MM.1S (cell line): ENCODE measurements at regions not wholly inside any gene's neighbourhood (a gene's known extent, or its start where the extent isn't known, plus 50 kb on each side); places are given as distances from the start of the nearest gene placed in this dataset.

Source experiments
- DNase-seq: peaks from one replicate; pipeline ENCODE4 v3.0.0-alpha.2; 2015
- H2AFZ ChIP-seq: fragments of 300-600 bp; sonication (generic); 2 replicates; pipeline ENCODE4 v1.6.0; 2016; ENCODE audit warnings: antibody characterized with exemption, low read length
- H3F3A ChIP-seq: fragments of 300-600 bp; sonication (generic); 2 replicates; pipeline ENCODE4 v1.6.1; 2016; ENCODE audit warnings: mild to moderate bottlenecking, antibody characterized with exemption, low read length, moderate library complexity, mixed read lengths; ENCODE audit not compliant: insufficient read depth
- H3K27ac ChIP-seq: fragments of 300-600 bp; sonication (generic); 2 replicates; pipeline ENCODE4 v1.5.1; 2016; ENCODE audit warnings: mild to moderate bottlenecking, low read length
- H3K27me3 ChIP-seq: fragments of 300-600 bp; sonication (generic); replicated peaks from 2 replicates; pipeline ENCODE4 v1.6.0; 2016; ENCODE audit warnings: low read length; ENCODE audit not compliant: insufficient read depth
- H3K36me3 ChIP-seq: fragments of 300-600 bp; sonication (generic); replicated peaks from 2 replicates; pipeline ENCODE4 v1.6.1; 2016; ENCODE audit warnings: mild to moderate bottlenecking, low read length, mixed read lengths; ENCODE audit not compliant: insufficient read depth
- H3K4me1 ChIP-seq: fragments of 300-600 bp; sonication (generic); 2 replicates; pipeline ENCODE4 v1.6.1; 2016; ENCODE audit warnings: low read length, mixed read lengths
- H3K4me2 ChIP-seq: fragments of 300-600 bp; sonication (generic); 2 replicates; pipeline ENCODE4 v1.6.0; 2016; ENCODE audit warnings: low read depth, low read length
- H3K4me3 ChIP-seq: fragments of 300-600 bp; sonication (generic); 2 replicates; pipeline ENCODE4 v1.5.1; 2016; ENCODE audit warnings: low read length, mixed read lengths
- H3K79me2 ChIP-seq: fragments of 300-600 bp; sonication (generic); 2 replicates; pipeline ENCODE4 v1.6.1; 2016; ENCODE audit warnings: mixed run types, low read length, mixed read lengths
- H3K9ac ChIP-seq: fragments of 300-600 bp; sonication (generic); 2 replicates; pipeline ENCODE4 v1.6.1; 2016; ENCODE audit warnings: low read length, mixed read lengths
- H3K9me2 ChIP-seq: fragments of 300-600 bp; sonication (generic); replicated peaks from 2 replicates; pipeline ENCODE4 v1.6.1; 2016; ENCODE audit warnings: mild to moderate bottlenecking, low read length, mixed read lengths; ENCODE audit not compliant: insufficient read depth
- H3K9me3 ChIP-seq: fragments of 300-600 bp; sonication (generic); replicated peaks from 2 replicates; pipeline ENCODE4 v1.6.1; 2016; ENCODE audit warnings: mild to moderate bottlenecking, low read length, mixed read lengths; ENCODE audit not compliant: insufficient read depth
- H4K20me1 ChIP-seq: fragments of 300-600 bp; sonication (generic); 2 replicates; pipeline ENCODE4 v1.6.1; 2016; ENCODE audit warnings: mild to moderate bottlenecking, low read length, moderate library complexity, mixed read lengths; ENCODE audit not compliant: insufficient read depth
- EZH2 ChIP-seq: fragments of 300-600 bp; sonication (generic); optimal IDR thresholded peaks from 2 replicates; pipeline ENCODE3; 2017; ENCODE audit warnings: low read depth, mild to moderate bottlenecking, antibody characterized with exemption, low read length, mixed read lengths
- EZH2phosphoT487 ChIP-seq: fragments of 300-600 bp; sonication (generic); IDR thresholded peaks from 2 replicates; pipeline ENCODE4 v1.6.1; 2018; ENCODE audit warnings: antibody characterized with exemption, low read length
- TF ChIP-seq, protein P1 (sequence below): fragments of 300-600 bp; sonication (generic); IDR thresholded peaks from 2 replicates; pipeline ENCODE4 v1.5.1; 2016; ENCODE audit warnings: antibody characterized with exemption, low read length, mixed read lengths

GRCh38 chr3:4235690-4236089 is 67.5 kb upstream of the SETMAR start:
- no peak for DNase-seq
- Histone ChIP-seq H2AFZ (no peak overlapping the region), H3K4me1 (peaks cover 23% of the 10 kb centered on the region), H3K9ac (no peak overlapping the region), H3K79me2 (no peaks in the 10 kb centered on the region), H3K9me3 (no peaks in the 10 kb centered on the region), H4K20me1 (no peaks in the 10 kb centered on the region), H3K36me3 (no peaks in the 10 kb centered on the region), H3K4me3 (no peak overlapping the region), H3F3A (no peaks in the 10 kb centered on the region; the same call in 1 of the 2 replicates), H3K27me3 (no peaks in the 10 kb centered on the region), H3K9me2 (no peaks in the 10 kb centered on the region), H3K4me2 (no peak overlapping the region), H3K27ac (no peak overlapping the region)
- TF ChIP-seq, protein P1, sequence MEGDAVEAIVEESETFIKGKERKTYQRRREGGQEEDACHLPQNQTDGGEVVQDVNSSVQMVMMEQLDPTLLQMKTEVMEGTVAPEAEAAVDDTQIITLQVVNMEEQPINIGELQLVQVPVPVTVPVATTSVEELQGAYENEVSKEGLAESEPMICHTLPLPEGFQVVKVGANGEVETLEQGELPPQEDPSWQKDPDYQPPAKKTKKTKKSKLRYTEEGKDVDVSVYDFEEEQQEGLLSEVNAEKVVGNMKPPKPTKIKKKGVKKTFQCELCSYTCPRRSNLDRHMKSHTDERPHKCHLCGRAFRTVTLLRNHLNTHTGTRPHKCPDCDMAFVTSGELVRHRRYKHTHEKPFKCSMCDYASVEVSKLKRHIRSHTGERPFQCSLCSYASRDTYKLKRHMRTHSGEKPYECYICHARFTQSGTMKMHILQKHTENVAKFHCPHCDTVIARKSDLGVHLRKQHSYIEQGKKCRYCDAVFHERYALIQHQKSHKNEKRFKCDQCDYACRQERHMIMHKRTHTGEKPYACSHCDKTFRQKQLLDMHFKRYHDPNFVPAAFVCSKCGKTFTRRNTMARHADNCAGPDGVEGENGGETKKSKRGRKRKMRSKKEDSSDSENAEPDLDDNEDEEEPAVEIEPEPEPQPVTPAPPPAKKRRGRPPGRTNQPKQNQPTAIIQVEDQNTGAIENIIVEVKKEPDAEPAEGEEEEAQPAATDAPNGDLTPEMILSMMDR: no peak
- no peak for TF ChIP-seq EZH2phosphoT487

- Histone ChIP-seq H3K27ac (no peak overlapping the region), H3K79me2 (no peaks in the 10 kb centered on the region), H3K4me1 (no peaks in the 10 kb centered on the region), H3K9me3 (no peaks in the 10 kb centered on the region), H3K27me3 (no peaks in the 10 kb centered on the region), H3K36me3 (no peaks in the 10 kb centered on the region), H3K4me3 (no peak overlapping the region), H3F3A (no peaks in the 10 kb centered on the region), H4K20me1 (no peaks in the 10 kb centered on the region), H3K4me2 (no peak overlapping the region), H3K9me2 (no peaks in the 10 kb centered on the region), H3K9ac (no peak overlapping the region), H2AFZ (no peak overlapping the region)
- no peak for TF ChIP-seq EZH2
- no peak for DNase-seq
Measured at GRCh38 chr3:4241595-4242170, 61.5 kb upstream of the SETMAR start.

DNA sequence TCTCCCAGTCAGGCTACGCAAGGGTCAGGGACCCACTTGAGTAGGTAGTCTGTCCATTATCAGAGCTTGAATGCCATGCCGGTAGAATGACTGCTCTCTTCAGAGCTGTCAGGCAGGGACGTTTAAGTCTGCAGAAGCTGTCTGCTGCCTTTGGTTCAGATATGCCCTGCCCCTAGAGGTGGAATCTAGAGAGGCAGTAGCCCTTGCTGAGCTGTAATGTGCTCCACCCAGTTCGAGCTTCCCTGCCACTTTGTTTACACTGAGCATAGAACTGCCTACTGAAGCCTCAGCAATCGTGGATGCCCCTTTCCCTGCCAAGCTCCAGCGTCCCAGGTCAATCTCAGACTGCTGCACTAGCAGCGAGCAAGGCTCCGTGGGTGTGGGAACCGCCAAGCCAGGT is 57.5 kb upstream of the SETMAR start:
- H3K27me3 ChIP-seq: no peaks in the 10 kb centered on the region
- H3K27ac ChIP-seq: no peak overlapping the region
- no peaks in the 10 kb centered on the region for H3K9me2 ChIP-seq
- H3K4me2 ChIP-seq: no peak overlapping the region
- no peaks in the 10 kb centered on the region for H4K20me1 ChIP-seq
- no peaks in the 10 kb centered on the region; the same call in 1 of the 2 replicates for H3K36me3 ChIP-seq
- H2AFZ ChIP-seq: no peak overlapping the region
- H3K4me1 ChIP-seq: no peaks in the 10 kb centered on the region
- no peaks in the 10 kb centered on the region for H3K79me2 ChIP-seq
- no peaks in the 10 kb centered on the region for H3K9me3 ChIP-seq
- no peak overlapping the region for H3K4me3 ChIP-seq
- H3K9ac ChIP-seq: no peak overlapping the region
- H3F3A ChIP-seq: no peaks in the 10 kb centered on the region
- TF ChIP-seq, protein P1: no peak
- DNase-seq: no peak

GRCh38 chr3:4247391-4247790 is 55.8 kb upstream of the SETMAR start:
- Histone ChIP-seq H3K79me2 (no peaks in the 10 kb centered on the region), H3K36me3 (no peaks in the 10 kb centered on the region; the same call in 1 of the 2 replicates), H3K4me3 (no peak overlapping the region), H3K9me2 (no peaks in the 10 kb centered on the region), H3K4me2 (no peak overlapping the region), H3F3A (no peaks in the 10 kb centered on the region), H4K20me1 (no peaks in the 10 kb centered on the region), H3K27ac (no peak overlapping the region), H3K9me3 (no peaks in the 10 kb centered on the region), H3K9ac (no peak overlapping the region), H3K27me3 (no peaks in the 10 kb centered on the region), H3K4me1 (no peaks in the 10 kb centered on the region), H2AFZ (no peak overlapping the region)
- no peak for TF ChIP-seq EZH2phosphoT487
- no peak for TF ChIP-seq EZH2
- TF ChIP-seq, protein P1: no peak
- DNase-seq: no peak
